ENCODE measurements at regions not wholly inside any gene's neighbourhood (a gene's known extent, or its start where the extent isn't known, plus 50 kb on each side); places are given as distances from the start of the nearest gene placed in this dataset.

DNA sequence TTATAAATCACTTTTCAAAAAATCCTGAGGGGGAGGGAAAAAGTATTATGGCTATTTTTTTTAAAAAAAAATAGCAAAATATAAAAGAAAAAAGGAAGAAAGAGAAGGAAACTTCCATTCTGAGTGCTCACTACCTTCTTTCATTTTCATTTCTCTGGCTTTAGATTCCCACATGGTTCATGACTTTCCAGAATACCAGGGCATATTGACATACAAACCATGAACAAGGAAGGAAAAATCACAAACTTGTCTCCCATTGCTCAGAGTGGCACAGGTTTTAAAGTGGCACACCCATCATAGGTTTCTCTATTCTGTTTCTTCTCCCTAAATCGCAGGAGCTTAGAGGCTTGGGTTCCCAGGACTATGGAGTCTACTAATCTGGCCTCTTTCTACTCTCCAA, 136.3 kb upstream of the CXXC4 start:
- H3K27ac ChIP-seq (ENCODE audit: low read length): no peak overlapping the region
- no peaks in the 10 kb centered on the region for H3K9me3 ChIP-seq (ENCODE audit: insufficient read depth, low read length, severe bottlenecking)
- ATAC-seq (ENCODE audit: insufficient read depth, low read depth) (no peak), DNase-seq (no peak)
- no peak overlapping the region for H3K4me3 ChIP-seq (ENCODE audit: low read depth in 1 of 2, low read length in 2 of 2)
- H4K20me1 ChIP-seq (ENCODE audit: insufficient read depth, low read length): no peaks in the 10 kb centered on the region
- H3K4me2 ChIP-seq (ENCODE audit: insufficient read depth, low read length): no peak overlapping the region
- TF ChIP-seq, protein P1, sequence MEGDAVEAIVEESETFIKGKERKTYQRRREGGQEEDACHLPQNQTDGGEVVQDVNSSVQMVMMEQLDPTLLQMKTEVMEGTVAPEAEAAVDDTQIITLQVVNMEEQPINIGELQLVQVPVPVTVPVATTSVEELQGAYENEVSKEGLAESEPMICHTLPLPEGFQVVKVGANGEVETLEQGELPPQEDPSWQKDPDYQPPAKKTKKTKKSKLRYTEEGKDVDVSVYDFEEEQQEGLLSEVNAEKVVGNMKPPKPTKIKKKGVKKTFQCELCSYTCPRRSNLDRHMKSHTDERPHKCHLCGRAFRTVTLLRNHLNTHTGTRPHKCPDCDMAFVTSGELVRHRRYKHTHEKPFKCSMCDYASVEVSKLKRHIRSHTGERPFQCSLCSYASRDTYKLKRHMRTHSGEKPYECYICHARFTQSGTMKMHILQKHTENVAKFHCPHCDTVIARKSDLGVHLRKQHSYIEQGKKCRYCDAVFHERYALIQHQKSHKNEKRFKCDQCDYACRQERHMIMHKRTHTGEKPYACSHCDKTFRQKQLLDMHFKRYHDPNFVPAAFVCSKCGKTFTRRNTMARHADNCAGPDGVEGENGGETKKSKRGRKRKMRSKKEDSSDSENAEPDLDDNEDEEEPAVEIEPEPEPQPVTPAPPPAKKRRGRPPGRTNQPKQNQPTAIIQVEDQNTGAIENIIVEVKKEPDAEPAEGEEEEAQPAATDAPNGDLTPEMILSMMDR (IDR thresholded peaks at IDR 0.05; ENCODE audit: borderline replicate concordance, extremely low read depth, low read length, poor library complexity, severe bottlenecking): no peak
- TF ChIP-seq EZH2 (IDR thresholded peaks at IDR 0.05; ENCODE audit: borderline replicate concordance, low read depth, low read length, severe bottlenecking): no peak
- H3K27me3 ChIP-seq (ENCODE audit: insufficient read depth, low read length, poor library complexity): no peaks in the 10 kb centered on the region
- H3K4me1 ChIP-seq (ENCODE audit: insufficient read depth, low read length): no peaks in the 10 kb centered on the region
- H2AFZ ChIP-seq (ENCODE audit: low read depth, low read length): no peak overlapping the region
- no peak overlapping the region for H3K9ac ChIP-seq (ENCODE audit: low read depth, low read length)
- no peaks in the 10 kb centered on the region for H3K36me3 ChIP-seq (ENCODE audit: insufficient read depth, low read length)
- no peaks in the 10 kb centered on the region for H3K79me2 ChIP-seq (ENCODE audit: insufficient read depth, low read length)

DNA sequence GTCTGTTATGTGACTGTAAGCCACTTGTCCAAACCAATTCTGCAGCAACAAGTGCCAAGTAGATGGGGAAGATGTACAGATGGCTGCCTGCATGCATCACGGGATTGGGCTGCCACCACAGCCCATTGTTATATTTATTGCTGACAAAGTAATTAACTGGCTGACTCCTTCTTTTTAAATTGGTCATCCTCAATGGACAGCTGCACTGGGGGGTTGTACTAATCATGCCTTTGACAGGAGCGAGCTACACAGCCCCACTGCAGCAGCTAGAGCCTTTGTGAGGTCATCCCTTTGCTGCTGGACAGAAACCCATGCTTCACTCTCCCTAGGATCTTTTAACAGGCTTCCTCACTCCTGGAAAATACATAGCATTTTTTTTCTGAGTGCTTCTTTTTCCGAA, 146.7 kb upstream of the CXXC4 start:
- Histone ChIP-seq H2AFZ (ENCODE audit: low read depth, low read length) (no peak overlapping the region), H3K27ac (ENCODE audit: low read length) (no peak overlapping the region), H3K27me3 (ENCODE audit: insufficient read depth, low read length, poor library complexity) (no peaks in the 10 kb centered on the region), H3K36me3 (ENCODE audit: insufficient read depth, low read length) (no peaks in the 10 kb centered on the region), H3K9me3 (ENCODE audit: insufficient read depth, low read length, severe bottlenecking) (no peaks in the 10 kb centered on the region), H3K9ac (ENCODE audit: low read depth, low read length) (no peak overlapping the region), H3K4me3 (ENCODE audit: low read depth in 1 of 2, low read length in 2 of 2) (no peak overlapping the region), H4K20me1 (ENCODE audit: insufficient read depth, low read length) (no peaks in the 10 kb centered on the region), H3K4me2 (ENCODE audit: insufficient read depth, low read length) (no peak overlapping the region), H3K4me1 (ENCODE audit: insufficient read depth, low read length) (no peaks in the 10 kb centered on the region), H3K79me2 (ENCODE audit: insufficient read depth, low read length) (no peaks in the 10 kb centered on the region)
- TF ChIP-seq, protein P1 (IDR thresholded peaks at IDR 0.05; ENCODE audit: borderline replicate concordance, extremely low read depth, low read length, poor library complexity, severe bottlenecking): no peak
- TF ChIP-seq EZH2 (IDR thresholded peaks at IDR 0.05; ENCODE audit: borderline replicate concordance, low read depth, low read length, severe bottlenecking): no peak
- ATAC-seq (ENCODE audit: insufficient read depth, low read depth) (no peak), DNase-seq (no peak)

DNA sequence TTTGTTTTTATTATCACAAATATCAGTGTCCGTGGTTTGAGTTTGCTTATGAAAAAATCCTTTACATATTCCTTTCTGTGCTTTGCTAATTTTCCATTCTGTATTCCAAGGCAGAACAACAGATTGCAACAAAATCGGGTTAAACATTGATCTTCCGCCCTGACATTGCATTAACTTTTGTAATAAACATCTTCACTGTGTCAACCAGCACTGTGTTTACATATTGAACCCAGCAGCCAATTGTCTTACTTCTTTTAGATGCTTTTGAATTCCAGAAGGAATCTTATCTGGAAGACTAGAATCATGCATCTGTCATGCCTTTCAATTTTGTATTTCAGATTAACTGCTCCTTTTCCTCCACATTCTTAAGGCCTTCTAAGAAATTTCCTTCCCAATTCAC, 147.8 kb upstream of the CXXC4 start:
- Histone ChIP-seq H4K20me1 (ENCODE audit: insufficient read depth, low read length) (no peaks in the 10 kb centered on the region), H3K4me1 (ENCODE audit: insufficient read depth, low read length) (no peaks in the 10 kb centered on the region), H3K9me3 (ENCODE audit: insufficient read depth, low read length, severe bottlenecking) (no peaks in the 10 kb centered on the region)

More for the DNA sequence above, 147.8 kb upstream of the CXXC4 start:
- Histone ChIP-seq H3K79me2 (ENCODE audit: insufficient read depth, low read length) (no peaks in the 10 kb centered on the region), H2AFZ (ENCODE audit: low read depth, low read length) (no peak overlapping the region), H3K9ac (ENCODE audit: low read depth, low read length) (no peak overlapping the region), H3K4me2 (ENCODE audit: insufficient read depth, low read length) (no peak overlapping the region), H3K36me3 (ENCODE audit: insufficient read depth, low read length) (no peaks in the 10 kb centered on the region), H3K4me3 (ENCODE audit: low read depth in 1 of 2, low read length in 2 of 2) (no peak overlapping the region), H3K27ac (ENCODE audit: low read length) (no peak overlapping the region), H3K27me3 (ENCODE audit: insufficient read depth, low read length, poor library complexity) (no peaks in the 10 kb centered on the region)
- ATAC-seq (ENCODE audit: insufficient read depth, low read depth) (no peak), DNase-seq (no peak)
- TF ChIP-seq, protein P1 (IDR thresholded peaks at IDR 0.05; ENCODE audit: borderline replicate concordance, extremely low read depth, low read length, poor library complexity, severe bottlenecking): no peak
- TF ChIP-seq EZH2 (IDR thresholded peaks at IDR 0.05; ENCODE audit: borderline replicate concordance, low read depth, low read length, severe bottlenecking): no peak

Data from DND-41 (cell line).